Astrocyte of the cerebellum (primary cell): ENCODE measurements at regions not wholly inside any gene's neighbourhood (a gene's known extent, or its start where the extent isn't known, plus 50 kb on each side); places are given as distances from the start of the nearest gene placed in this dataset.
A peak's percentile ranks its signal among the peaks of the same experiment; 100 is the strongest.

Experiments used
- DNase-seq: peaks from one replicate; pipeline ENCODE4 v3.0.0-alpha.2; 2011; ENCODE audit warnings: low read depth
- H3K4me3 ChIP-seq: 2 replicates; pipeline ENCODE4 v1.5.1; 2011; ENCODE audit warnings: mild to moderate bottlenecking, low read depth, low read length, moderate library complexity
- in situ Hi-C: cut with HindIII; loops from 2 replicates; pipeline ENCODE4 v1.10.0; 2017; ENCODE audit warnings: low sequenced_read_pairs
- TF ChIP-seq, protein P1 (sequence below): IDR thresholded peaks from 2 replicates; pipeline ENCODE4 v1.5.1; 2012; ENCODE audit warnings: low read length, low read depth, moderate library complexity, mild to moderate bottlenecking; ENCODE audit errors: missing control alignments

DNA sequence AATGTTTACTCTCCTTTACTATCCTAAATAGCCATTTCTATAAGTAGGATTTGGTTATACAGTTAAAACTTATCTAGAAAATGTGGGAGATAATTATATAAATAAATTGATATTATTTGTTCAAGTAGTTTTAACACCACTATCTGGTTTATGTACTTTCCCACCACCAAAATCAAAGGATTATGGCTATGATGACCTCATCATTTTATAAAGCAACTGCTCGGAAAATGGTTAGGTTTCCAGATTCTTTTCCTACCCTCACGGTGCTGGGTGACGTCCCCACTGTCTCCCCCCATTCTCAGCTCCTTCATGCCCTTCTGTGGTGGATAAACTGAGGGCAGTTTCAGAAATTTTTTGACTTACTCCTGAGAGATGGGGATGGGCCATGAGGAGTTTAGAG lies 1011.8 kb upstream of the ADGRL4 start:
- in situ Hi-C loops, result no loop called here
- H3K4me3 ChIP-seq, result no peak overlapping the region
- TF ChIP-seq, protein P1, sequence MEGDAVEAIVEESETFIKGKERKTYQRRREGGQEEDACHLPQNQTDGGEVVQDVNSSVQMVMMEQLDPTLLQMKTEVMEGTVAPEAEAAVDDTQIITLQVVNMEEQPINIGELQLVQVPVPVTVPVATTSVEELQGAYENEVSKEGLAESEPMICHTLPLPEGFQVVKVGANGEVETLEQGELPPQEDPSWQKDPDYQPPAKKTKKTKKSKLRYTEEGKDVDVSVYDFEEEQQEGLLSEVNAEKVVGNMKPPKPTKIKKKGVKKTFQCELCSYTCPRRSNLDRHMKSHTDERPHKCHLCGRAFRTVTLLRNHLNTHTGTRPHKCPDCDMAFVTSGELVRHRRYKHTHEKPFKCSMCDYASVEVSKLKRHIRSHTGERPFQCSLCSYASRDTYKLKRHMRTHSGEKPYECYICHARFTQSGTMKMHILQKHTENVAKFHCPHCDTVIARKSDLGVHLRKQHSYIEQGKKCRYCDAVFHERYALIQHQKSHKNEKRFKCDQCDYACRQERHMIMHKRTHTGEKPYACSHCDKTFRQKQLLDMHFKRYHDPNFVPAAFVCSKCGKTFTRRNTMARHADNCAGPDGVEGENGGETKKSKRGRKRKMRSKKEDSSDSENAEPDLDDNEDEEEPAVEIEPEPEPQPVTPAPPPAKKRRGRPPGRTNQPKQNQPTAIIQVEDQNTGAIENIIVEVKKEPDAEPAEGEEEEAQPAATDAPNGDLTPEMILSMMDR, result no peak
- DNase-seq, result no peak

DNA sequence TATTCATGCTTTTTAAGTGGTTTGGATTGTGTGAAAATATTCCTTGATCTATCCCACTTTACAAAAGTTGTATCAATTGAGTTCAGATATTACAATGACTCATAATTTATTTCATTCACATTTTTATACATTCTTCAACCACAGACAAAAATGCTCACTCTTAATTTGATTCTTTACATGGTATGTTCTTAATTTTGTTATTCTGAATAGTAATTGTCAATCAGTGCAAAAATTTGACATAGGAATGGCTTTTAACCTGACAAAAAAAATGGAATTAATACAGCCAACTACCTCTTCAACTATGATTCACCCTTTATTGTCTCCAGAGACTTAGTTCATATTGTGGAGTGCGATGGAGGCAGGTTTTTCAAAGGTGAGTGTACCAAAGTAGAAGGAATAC lies 1002.4 kb upstream of the ADGRL4 start:
- in situ Hi-C loops, result no loop called here
- TF ChIP-seq, protein P1, result no peak
- no peak for DNase-seq
- H3K4me3 ChIP-seq, result no peak overlapping the region

DNA sequence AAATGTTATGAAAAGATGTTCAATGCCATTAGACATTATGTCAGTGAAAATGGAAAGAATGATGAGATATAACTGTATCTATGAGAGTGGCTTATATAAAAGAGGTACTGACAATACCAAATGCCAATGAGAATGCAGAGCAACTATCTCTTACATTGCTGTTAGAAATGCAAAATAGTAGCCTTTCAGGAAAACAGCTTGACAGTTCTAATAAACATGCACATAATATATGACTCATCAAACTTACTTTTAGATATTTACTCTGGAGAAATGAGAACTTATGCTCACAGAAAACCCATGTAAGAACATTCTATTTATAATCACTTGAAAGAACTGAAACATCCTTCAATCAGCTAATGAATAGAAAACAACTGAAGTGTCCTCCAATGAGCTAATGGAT lies 996.7 kb upstream of the ADGRL4 start:
- H3K4me3 ChIP-seq, result no peak overlapping the region
- DNase-seq, result no peak
- TF ChIP-seq, protein P1, result no peak
- in situ Hi-C loops, result no loop called here

DNA sequence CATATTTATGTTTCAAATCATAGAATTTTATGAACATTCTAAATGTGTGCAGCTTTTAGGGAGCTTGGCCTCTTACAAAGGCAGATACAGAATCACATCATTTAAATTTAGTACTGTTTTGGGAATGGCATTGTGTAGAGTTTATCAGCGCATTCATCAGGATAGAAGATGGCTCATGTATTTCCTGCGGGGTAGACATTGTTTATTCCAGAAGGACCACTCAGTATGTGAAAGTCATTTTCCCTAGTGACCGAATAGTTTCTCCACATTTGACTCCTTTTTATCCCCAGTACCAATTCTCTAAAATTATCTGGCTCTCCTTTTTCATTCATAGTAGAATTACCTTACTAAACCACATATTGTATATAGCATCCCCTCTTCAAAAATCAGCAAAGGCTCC lies 981.9 kb upstream of the ADGRL4 start:
- in situ Hi-C loops, result no loop called here
- TF ChIP-seq, protein P1, result no peak
- no peak for DNase-seq
- H3K4me3 ChIP-seq, result no peak overlapping the region

DNA sequence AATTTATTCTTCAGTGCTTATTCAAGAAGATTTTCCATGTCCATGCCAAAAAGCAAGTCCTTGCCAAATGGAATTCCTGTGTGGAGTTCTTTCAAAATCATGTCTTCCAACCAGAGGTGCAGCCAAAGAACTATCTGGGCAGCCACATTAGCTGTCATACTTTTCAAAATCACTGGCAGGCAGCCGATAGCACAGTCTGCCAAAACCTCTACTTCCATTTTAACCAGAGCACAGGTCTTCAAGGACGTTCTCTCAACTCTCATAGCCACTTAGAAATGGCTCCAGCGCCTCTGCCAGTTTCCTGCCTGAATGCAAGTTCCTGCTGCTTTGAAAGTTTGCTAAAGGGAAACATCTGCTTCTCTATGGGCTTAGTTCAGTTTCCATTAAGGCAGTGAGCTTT lies 975.7 kb upstream of the ADGRL4 start:
- in situ Hi-C loops, result no loop called here
- DNase-seq, result peak; percentile 97
- TF ChIP-seq, protein P1, result no peak
- H3K4me3 ChIP-seq, result no peak overlapping the region

DNA sequence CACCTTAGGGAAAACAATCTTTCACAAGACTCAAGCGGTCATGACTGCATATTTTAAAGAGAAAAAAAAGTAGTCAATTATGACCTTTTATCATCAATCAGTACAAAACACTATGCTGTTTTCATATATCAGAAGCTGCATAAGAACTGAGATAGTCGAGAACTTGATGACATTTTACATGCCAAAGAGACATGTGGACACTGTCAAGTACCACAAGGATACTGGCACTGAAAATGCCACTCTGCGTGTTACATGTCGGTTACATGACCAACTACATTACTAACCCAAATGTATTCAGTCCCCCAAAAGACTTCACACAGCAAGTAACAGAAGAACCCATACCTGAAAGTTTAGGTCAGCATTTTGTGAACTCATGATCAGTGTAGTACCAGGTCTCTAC lies 975.0 kb upstream of the ADGRL4 start:
- in situ Hi-C loops, result no loop called here
- no peak overlapping the region for H3K4me3 ChIP-seq
- TF ChIP-seq, protein P1, result no peak
- DNase-seq, result no peak

DNA sequence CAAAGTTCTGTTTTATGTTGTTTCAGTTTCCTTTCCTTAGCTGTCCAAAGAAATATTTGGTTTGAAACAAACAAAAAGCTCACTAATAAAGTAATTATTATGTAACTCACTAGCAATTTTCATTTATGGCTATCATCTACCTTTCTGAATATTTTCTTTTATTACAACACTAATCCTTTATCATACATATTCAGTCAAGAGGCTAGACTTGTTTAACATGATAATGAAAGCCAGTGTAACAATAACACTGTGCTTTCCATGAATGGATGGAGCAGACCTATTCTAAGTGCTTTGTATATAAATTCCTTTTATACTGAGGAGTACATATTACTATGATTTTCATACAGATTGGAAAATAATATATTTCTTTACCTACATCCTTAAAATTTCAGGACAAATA lies 972.8 kb upstream of the ADGRL4 start:
- no peak for DNase-seq
- in situ Hi-C loops, result no loop called here
- no peak overlapping the region for H3K4me3 ChIP-seq
- TF ChIP-seq, protein P1, result no peak
